HCT116 (cell line): ENCODE measurements at regions not wholly inside any gene's neighbourhood (a gene's known extent, or its start where the extent isn't known, plus 50 kb on each side); places are given as distances from the start of the nearest gene placed in this dataset.

ENCODE experiments used
- ATAC-seq: fragments of 200-7000 bp; cut with Tn5 transposase; 2 replicates; pipeline ENCODE4 v1.9.1; 2020; ENCODE audit warnings: mild to moderate bottlenecking, moderate library complexity
- BruUV-seq: library from RNA; stranded (reverse); fragments of 400-500 nt; replicated peaks from 2 replicates; lab custom pipeline; 2021; lab: Mats Ljungman, UMichigan
- CTCF ChIA-PET: fragments of 300-600 bp; sonication (Branson Sonifier 250); formaldehyde crosslinking; loops from one replicate; lab custom pipeline; 2021; ENCODE audit warnings: antibody characterized with exemption; lab: Charles Lee
- POLR2A ChIA-PET: fragments of 300-600, 350-600 bp; sonication (Branson Sonifier 250); formaldehyde crosslinking; loops from one replicate; lab custom pipeline; 2021; ENCODE audit warnings: antibody characterized with exemption; lab: Charles Lee
- RAD21 ChIA-PET, 2 experiments: fragments of 300-600 bp; sonication (Branson Sonifier 250); formaldehyde crosslinking; loops; one replicate each; lab custom pipeline; 2023; ENCODE audit warnings: low total read pairs in 2 of 2; ENCODE audit not compliant: uncharacterized antibody in 2 of 2, unreplicated experiment in 2 of 2, low non-redundant PET in 1 of 2; lab: Charles Lee
- DNase-seq: peaks from one replicate; pipeline ENCODE4 v3.0.0-alpha.2; 2010; ENCODE audit warnings: low read depth, low spot score
- H2AFZ ChIP-seq: fragments of 200-600 bp; shearing (Covaris generic), sonication (generic); 2 replicates; pipeline ENCODE4 v1.6.1; 2017; ENCODE audit warnings: low read depth, mixed run types, mixed read lengths, antibody characterized with exemption, low read length; ENCODE audit not compliant: poor library complexity, severe bottlenecking
- H3K27ac ChIP-seq: 2 replicates; pipeline ENCODE4 v1.5.1; 2012; ENCODE audit warnings: low read depth, low read length
- H3K27me3 ChIP-seq: fragments of 200-600 bp; sonication (generic); 2 replicates; pipeline ENCODE4 v1.6.1; 2016; ENCODE audit warnings: mixed run types, low read length, mixed read lengths; ENCODE audit not compliant: insufficient read depth
- H3K36me3 ChIP-seq, 2 experiments: fragments of 200-500 bp in 1 of 2; fragments of 200-600 bp in 1 of 2; sonication (Bioruptor generic) in 1 of 2; sonication (generic) in 1 of 2; 2 replicates each; pipeline versions ENCODE4 v1.5.1 to v1.6.1; 2014 to 2016; ENCODE audit warnings: low read length in 2 of 2, inconsistent platforms in 1 of 2, mixed read lengths in 1 of 2, mixed run types in 1 of 2; ENCODE audit not compliant: insufficient read depth in 2 of 2, control insufficient read depth in 1 of 2
- H3K4me1 ChIP-seq, 2 experiments: fragments of 200-600 bp in 1 of 2; sonication (generic) in 1 of 2; 2 replicates each; pipeline versions ENCODE4 v1.5.1 to v1.6.1; 2012 to 2017; ENCODE audit warnings: low read length in 2 of 2, inconsistent platforms in 1 of 2, mild to moderate bottlenecking in 1 of 2, mixed read lengths in 1 of 2, mixed run types in 1 of 2, moderate library complexity in 1 of 2; ENCODE audit not compliant: insufficient read depth in 2 of 2, control insufficient read depth in 1 of 2
- H3K4me2 ChIP-seq: fragments of 200-600 bp; sonication (generic); 2 replicates; pipeline ENCODE4 v1.6.1; 2017; ENCODE audit warnings: mixed run types, low read length, mixed read lengths
- H3K4me3 ChIP-seq, 2 experiments: fragments of 200-600 bp in 1 of 2; sonication (generic) in 1 of 2; replicated peaks in 1 of 2; 2 replicates each; pipeline ENCODE4 v1.5.1; 2011 to 2016; ENCODE audit warnings: low read length in 2 of 2, control low read depth in 1 of 2, low read depth in 1 of 2, mild to moderate bottlenecking in 1 of 2, mixed read lengths in 1 of 2, mixed run types in 1 of 2
- H3K79me2 ChIP-seq: fragments of 200-600 bp; sonication (generic); 2 replicates; pipeline ENCODE4 v1.6.1; 2017; ENCODE audit warnings: mild to moderate bottlenecking, mixed run types, low read length, moderate library complexity, mixed read lengths; ENCODE audit not compliant: insufficient read depth
- H3K9ac ChIP-seq: fragments of 200-600 bp; sonication (generic); 2 replicates; pipeline ENCODE4 v1.6.1; 2016; ENCODE audit warnings: low read length, mixed read lengths
- H3K9me2 ChIP-seq: fragments of 200-600 bp; sonication (generic), shearing (Covaris generic); 2 replicates; pipeline ENCODE4 v1.6.1; 2017; ENCODE audit warnings: mixed run types, mild to moderate bottlenecking, moderate library complexity; ENCODE audit not compliant: insufficient read depth
- H3K9me3 ChIP-seq, 2 experiments: fragments of 200-500 bp in 1 of 2; fragments of 200-600 bp in 1 of 2; sonication (Bioruptor generic) in 1 of 2; sonication (generic) in 1 of 2; 2 replicates each; pipeline ENCODE4 v1.6.1; 2014 to 2017; ENCODE audit warnings: low read length in 2 of 2, mixed read lengths in 2 of 2, inconsistent platforms in 1 of 2, low read depth in 1 of 2, mild to moderate bottlenecking in 1 of 2, mixed run types in 1 of 2, moderate library complexity in 1 of 2; ENCODE audit not compliant: control insufficient read depth in 1 of 2, insufficient read depth in 1 of 2
- H4K20me1 ChIP-seq: fragments of 200-600 bp; sonication (generic), shearing (Covaris generic); 2 replicates; pipeline ENCODE4 v1.6.1; 2017; ENCODE audit warnings: mixed run types, mild to moderate bottlenecking, moderate library complexity; ENCODE audit not compliant: insufficient read depth
- CBX3 ChIP-seq: IDR thresholded peaks from 2 replicates; pipeline ENCODE4 v1.6.1; 2012; ENCODE audit warnings: low read depth
- CEBPB ChIP-seq: IDR thresholded peaks from 2 replicates; pipeline ENCODE4 v1.6.1; 2012; ENCODE audit warnings: low read depth
- EGR1 ChIP-seq: IDR thresholded peaks from 2 replicates; pipeline ENCODE4 v1.6.1; 2012; ENCODE audit warnings: low read depth
- ELF1 ChIP-seq: IDR thresholded peaks from 2 replicates; pipeline ENCODE4 v1.6.1; 2012; ENCODE audit warnings: low read depth, borderline replicate concordance
- EZH2 ChIP-seq: fragments of 200-600 bp; sonication (generic); IDR thresholded peaks from 2 replicates; pipeline ENCODE4 v1.6.1; 2017; ENCODE audit warnings: antibody characterized with exemption, mixed run types
- EZH2phosphoT487 ChIP-seq: fragments of 200-600 bp; IDR thresholded peaks from 2 replicates; pipeline ENCODE4 v1.6.1; 2018; ENCODE audit warnings: antibody characterized with exemption, borderline replicate concordance
- FOSL1 ChIP-seq: IDR thresholded peaks from 2 replicates; pipeline ENCODE4 v1.6.1; 2012; ENCODE audit warnings: low read depth
- JUND ChIP-seq: IDR thresholded peaks from 2 replicates; pipeline ENCODE4 v1.6.1; 2012
- POLR2A ChIP-seq: IDR thresholded peaks from 2 replicates; pipeline ENCODE4 v1.7.0; 2011; ENCODE audit warnings: borderline replicate concordance; ENCODE audit not compliant: insufficient read depth, insufficient read length; ENCODE audit errors: extremely low read depth
- RAD21 ChIP-seq: IDR thresholded peaks from 2 replicates; pipeline ENCODE4 v1.6.1; 2012; ENCODE audit warnings: low read depth, mild to moderate bottlenecking
- SP1 ChIP-seq: IDR thresholded peaks from 2 replicates; pipeline ENCODE4 v1.6.1; 2012; ENCODE audit warnings: low read depth
- SRF ChIP-seq: IDR thresholded peaks from 2 replicates; pipeline ENCODE4 v1.6.1; 2012; ENCODE audit warnings: low read depth
- TCF7L2 ChIP-seq: IDR thresholded peaks from 2 replicates; pipeline ENCODE4 v1.7.0; 2011; ENCODE audit warnings: borderline replicate concordance, inconsistent platforms; ENCODE audit not compliant: insufficient read depth, insufficient read length; ENCODE audit errors: extremely low read depth
- YY1 ChIP-seq: IDR thresholded peaks from 2 replicates; pipeline ENCODE4 v1.6.1; 2011; ENCODE audit warnings: low read length, low read depth, moderate library complexity, mild to moderate bottlenecking; ENCODE audit not compliant: insufficient replicate concordance; ENCODE audit errors: extremely low read depth
- ZFX ChIP-seq: fragments of 450-650 bp; IDR thresholded peaks from 2 replicates; pipeline ENCODE4 v1.6.1; 2017
- ZNF274 ChIP-seq: fragments of 200-500 bp; sonication (Bioruptor generic); IDR thresholded peaks from 2 replicates; pipeline ENCODE4 v1.6.1; 2014; ENCODE audit warnings: mild to moderate bottlenecking, low read depth, low read length, inconsistent platforms
- intact Hi-C: fragments of 100-400 bp; cut with micrococcal nuclease; formaldehyde crosslinking; loops from 2 replicates; pipeline ENCODE4 v1.10.0; 2022
- TF ChIP-seq, protein P1 (sequence below): IDR thresholded peaks from 2 replicates; pipeline ENCODE4 v1.6.1; 2012
- TF ChIP-seq, protein P2 (sequence below): IDR thresholded peaks from 2 replicates; pipeline ENCODE4 v1.6.1; 2011; ENCODE audit warnings: mild to moderate bottlenecking, low read length, moderate library complexity; ENCODE audit not compliant: insufficient replicate concordance; ENCODE audit errors: extremely low read depth
- TF ChIP-seq, protein P3 (sequence below): IDR thresholded peaks from 2 replicates; pipeline ENCODE4 v1.6.1; 2012

DNA sequence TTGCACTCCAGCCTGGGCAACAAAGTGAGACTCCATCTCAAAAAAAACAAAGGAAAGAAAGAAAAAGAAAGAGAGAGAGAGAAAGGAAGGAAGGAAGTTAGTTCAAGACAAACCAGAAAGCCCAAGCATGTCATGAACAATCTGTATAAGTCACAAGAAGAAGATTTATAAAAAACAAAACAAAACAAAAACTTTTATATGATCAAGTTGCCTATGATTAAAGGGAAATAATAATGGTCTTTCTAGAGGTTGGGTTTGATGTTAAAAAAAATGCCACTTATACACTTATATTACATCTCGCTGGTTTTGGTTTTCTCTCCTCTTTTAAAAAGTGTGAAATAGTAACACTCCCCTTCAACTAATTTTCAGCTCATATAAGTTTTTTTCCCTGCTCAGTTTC, 146.2 kb upstream of the CARMIL1 start:
- intact Hi-C loops = no loop called here
- H3K4me2 ChIP-seq = no peak overlapping the region
- H3K79me2 ChIP-seq = no peaks in the 10 kb centered on the region
- H4K20me1 ChIP-seq = no peaks in the 10 kb centered on the region
- H2AFZ ChIP-seq = no peak overlapping the region
- CTCF ChIA-PET = no interaction called here
- BruUV-seq = no TSS peak
- POLR2A ChIA-PET = no interaction called here
- ATAC-seq = no peak
- RAD21 ChIA-PET = no interaction called here
- no peak overlapping the region for H3K4me3 ChIP-seq
- H3K9me2 ChIP-seq = no peaks in the 10 kb centered on the region
- no peaks in the 10 kb centered on the region for H3K27me3 ChIP-seq
- no peak overlapping the region for H3K9ac ChIP-seq
- H3K4me1 ChIP-seq = no peaks in the 10 kb centered on the region
- no peak for DNase-seq
- H3K36me3 ChIP-seq = no peaks in the 10 kb centered on the region
- TF ChIP-seq YY1 = no peak
- TF ChIP-seq JUND = no peak
- TF ChIP-seq ELF1 = no peak
- no peak for TF ChIP-seq EZH2
- TF ChIP-seq SRF = no peak
- no peak for TF ChIP-seq POLR2A
- no peak for TF ChIP-seq RAD21
- no peak for TF ChIP-seq CEBPB
- TF ChIP-seq, protein P1, sequence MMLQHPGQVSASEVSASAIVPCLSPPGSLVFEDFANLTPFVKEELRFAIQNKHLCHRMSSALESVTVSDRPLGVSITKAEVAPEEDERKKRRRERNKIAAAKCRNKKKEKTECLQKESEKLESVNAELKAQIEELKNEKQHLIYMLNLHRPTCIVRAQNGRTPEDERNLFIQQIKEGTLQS = no peak
- H3K9me3 ChIP-seq = no peaks in the 10 kb centered on the region
- H3K27ac ChIP-seq = no peak overlapping the region

DNA sequence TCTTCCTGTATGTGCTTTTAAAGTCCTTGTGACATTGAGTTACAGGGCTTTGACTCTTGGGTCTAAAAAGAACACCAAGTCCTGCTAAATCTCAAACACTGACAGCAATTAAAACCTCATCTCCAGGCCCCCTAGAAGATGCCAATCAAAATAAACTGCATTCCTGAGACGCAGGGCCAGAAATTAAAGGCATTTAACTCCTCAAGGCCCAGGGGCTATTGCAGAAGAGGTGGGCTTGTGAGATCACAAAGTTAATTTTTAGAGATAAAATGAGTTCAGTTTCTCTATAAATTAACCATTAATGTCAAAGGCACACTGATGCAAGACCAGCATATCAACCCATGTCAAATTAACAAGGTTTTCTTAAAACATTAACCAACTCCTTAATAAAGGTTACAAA, 145.6 kb upstream of the CARMIL1 start:
- Histone ChIP-seq H2AFZ (no peak overlapping the region), H4K20me1 (no peaks in the 10 kb centered on the region), H3K27ac (no peak overlapping the region), H3K4me3 (no peak overlapping the region), H3K9me2 (no peaks in the 10 kb centered on the region), H3K4me2 (no peak overlapping the region), H3K4me1 (no peaks in the 10 kb centered on the region), H3K27me3 (no peaks in the 10 kb centered on the region), H3K9ac (no peak overlapping the region), H3K36me3 (no peaks in the 10 kb centered on the region), H3K9me3 (no peaks in the 10 kb centered on the region), H3K79me2 (no peaks in the 10 kb centered on the region)
- ChIA-PET POLR2A (no interaction called here), RAD21 (no interaction called here), CTCF (no interaction called here)
- BruUV-seq = no TSS peak
- intact Hi-C loops = no loop called here
- ATAC-seq (no peak), DNase-seq (no peak)
- TF ChIP-seq CBX3 (no peak), ZNF274 (no peak), FOSL1 (no peak), ZFX (no peak), TCF7L2 (no peak), CEBPB (no peak), EZH2phosphoT487 (no peak), RAD21 (no peak), YY1 (no peak), POLR2A (no peak), ELF1 (no peak), SP1 (no peak), EGR1 (no peak), JUND (no peak)
- TF ChIP-seq, protein P2, sequence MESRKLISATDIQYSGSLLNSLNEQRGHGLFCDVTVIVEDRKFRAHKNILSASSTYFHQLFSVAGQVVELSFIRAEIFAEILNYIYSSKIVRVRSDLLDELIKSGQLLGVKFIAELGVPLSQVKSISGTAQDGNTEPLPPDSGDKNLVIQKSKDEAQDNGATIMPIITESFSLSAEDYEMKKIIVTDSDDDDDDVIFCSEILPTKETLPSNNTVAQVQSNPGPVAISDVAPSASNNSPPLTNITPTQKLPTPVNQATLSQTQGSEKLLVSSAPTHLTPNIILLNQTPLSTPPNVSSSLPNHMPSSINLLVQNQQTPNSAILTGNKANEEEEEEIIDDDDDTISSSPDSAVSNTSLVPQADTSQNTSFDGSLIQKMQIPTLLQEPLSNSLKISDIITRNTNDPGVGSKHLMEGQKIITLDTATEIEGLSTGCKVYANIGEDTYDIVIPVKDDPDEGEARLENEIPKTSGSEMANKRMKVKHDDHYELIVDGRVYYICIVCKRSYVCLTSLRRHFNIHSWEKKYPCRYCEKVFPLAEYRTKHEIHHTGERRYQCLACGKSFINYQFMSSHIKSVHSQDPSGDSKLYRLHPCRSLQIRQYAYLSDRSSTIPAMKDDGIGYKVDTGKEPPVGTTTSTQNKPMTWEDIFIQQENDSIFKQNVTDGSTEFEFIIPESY = no peak
- TF ChIP-seq, protein P3, sequence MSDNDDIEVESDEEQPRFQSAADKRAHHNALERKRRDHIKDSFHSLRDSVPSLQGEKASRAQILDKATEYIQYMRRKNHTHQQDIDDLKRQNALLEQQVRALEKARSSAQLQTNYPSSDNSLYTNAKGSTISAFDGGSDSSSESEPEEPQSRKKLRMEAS = no peak
